Stimulated activated CD4-positive, alpha-beta T cell treated with anti-CD3 and anti-CD28 coated beads, Interleukin-1b, Interleukin-23, amount 100 ng/mL, for 48 hours (primary cell): ENCODE measurements at regions not wholly inside any gene's neighbourhood (a gene's known extent, or its start where the extent isn't known, plus 50 kb on each side); places are given as distances from the start of the nearest gene placed in this dataset.

ENCODE experiments used
- DNase-seq: peaks from one replicate; pipeline ENCODE4 v3.0.0-alpha.2; 2020

DNA sequence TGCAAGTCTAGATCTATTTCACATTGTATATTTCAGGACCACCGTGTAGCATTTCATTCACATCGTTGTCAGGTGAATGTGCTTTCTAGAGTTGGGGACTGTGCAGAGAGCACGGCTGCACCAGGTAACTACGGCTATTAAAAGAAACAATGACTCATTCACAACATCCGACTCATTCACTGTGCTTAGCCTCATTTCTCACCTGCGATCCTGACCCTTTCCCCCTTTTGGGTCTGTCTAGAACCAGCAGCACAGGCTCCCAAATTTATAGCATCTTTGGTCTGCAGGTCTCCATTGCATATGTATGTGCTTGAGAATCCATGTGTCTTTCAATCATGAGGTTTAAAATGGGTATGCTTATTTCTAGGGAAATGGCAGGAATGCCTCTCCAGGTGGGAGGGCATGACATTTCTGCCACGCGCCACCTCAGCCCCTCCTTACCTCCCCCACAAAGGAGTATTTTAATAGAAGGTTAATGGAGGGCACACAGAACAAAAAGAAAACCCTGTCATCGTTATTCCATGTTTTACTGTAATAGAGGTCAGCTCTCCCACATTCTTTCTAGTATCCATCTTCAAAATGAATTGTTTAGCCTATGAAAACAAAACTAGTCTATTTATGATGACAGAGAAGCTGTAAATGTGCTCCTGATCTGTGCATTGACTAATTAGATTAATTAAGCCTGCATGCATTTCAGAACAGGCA, 246.7 kb upstream of the EPHA4 start:
- DNase-seq = no peak

- no peak for DNase-seq
Observed at GRCh38 chr2:221817878-221818277, 245.8 kb upstream of the EPHA4 start.

- DNase-seq = no peak
Observed at GRCh38 chr2:221817052-221817451, 244.9 kb upstream of the EPHA4 start.

GRCh38 chr2:221816566-221816965, 244.5 kb upstream of the EPHA4 start:
- no peak for DNase-seq

DNA sequence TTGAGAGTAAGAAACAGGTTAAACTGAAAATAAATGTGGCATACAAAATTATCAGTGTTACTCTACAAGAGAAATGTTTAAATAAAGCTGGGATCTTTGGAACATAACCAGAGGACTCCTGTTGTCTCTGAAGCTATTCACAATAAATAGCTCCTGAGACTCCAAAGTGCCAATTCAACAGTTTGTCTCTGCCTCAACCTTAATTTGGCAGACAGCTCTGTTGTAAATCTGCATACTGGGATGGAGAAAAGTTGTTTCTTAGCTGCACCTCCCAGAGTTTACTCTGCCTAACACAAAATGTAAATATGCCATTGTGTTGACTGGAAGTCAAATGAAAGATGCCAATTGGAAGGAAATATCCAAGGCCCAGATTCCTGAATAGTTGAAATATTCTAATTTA, 238.5 kb upstream of the EPHA4 start:
- DNase-seq = no peak

- DNase-seq = no peak
Observed at GRCh38 chr2:221810245-221810644, 238.1 kb upstream of the EPHA4 start.

GRCh38 chr2:221808488-221808887, 236.4 kb upstream of the EPHA4 start:
- no peak for DNase-seq

- no peak for DNase-seq
Observed at GRCh38 chr2:221807706-221808105, 235.6 kb upstream of the EPHA4 start.

GRCh38 chr2:221802089-221802488, 230.0 kb upstream of the EPHA4 start:
- DNase-seq = no peak

DNA sequence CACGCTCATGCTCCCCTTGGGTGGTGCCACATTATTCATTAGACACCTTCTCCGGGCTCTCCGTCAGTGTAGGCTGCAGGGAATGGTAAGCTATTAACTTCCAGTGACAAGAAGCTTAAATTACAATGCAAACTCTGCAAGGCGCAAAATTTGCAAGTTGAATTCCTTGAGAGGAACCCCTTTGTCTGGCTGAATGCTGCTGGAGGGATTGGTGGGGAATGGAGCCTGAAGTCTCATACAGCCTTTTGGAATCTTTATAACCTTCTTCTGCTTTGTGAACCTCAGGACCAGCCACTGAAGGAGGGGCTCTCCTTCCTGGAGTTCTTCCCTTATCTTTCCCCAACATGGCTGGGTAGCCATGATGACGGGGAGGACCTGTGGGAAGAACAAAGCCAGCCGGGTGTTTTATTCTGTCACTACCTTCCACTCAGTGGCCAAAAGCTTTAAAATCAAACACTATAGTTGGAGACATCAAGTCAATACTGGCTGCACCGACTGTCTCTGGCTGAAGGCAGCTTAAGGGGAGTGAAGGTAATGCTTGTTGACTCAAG, 220.9 kb upstream of the EPHA4 start:
- no peak for DNase-seq

DNA sequence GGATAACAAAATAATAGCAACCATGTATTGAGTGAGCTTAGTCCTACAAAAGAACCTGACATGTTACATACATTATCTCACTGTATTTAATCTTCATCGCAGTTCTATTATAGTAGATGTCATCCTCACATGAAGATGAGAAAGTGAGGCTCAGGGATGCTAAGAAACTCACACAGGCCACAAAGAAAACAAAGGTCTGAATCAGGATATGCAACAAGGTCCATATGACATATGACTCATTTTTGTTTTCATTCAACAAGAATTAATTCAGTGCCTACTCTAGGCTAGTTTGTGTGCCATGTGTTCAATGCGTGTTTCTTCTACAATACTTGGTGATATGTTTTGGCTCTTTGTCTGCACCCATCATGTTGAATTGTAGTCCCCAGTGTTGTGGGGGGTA, 219.7 kb upstream of the EPHA4 start:
- DNase-seq = no peak

DNA sequence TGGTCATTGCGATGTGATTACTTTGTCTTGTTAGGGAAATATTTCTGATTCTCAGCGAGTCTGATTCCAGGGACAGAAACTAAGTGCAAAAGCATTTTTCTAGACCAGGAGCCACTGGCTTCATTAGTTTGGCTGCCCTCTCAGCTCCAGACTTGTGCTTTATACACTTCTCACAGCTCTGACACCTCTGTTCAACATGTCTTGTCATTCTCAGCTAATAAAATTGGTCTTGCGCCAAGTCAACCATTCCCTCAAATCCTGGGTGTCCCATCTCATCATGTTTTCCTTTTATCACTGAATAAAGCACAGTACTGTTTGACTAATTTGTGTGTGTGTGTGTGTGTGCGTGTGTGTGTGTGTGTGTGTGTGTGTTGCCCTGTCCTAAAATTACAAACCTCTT, 215.5 kb upstream of the EPHA4 start:
- DNase-seq = no peak

DNA sequence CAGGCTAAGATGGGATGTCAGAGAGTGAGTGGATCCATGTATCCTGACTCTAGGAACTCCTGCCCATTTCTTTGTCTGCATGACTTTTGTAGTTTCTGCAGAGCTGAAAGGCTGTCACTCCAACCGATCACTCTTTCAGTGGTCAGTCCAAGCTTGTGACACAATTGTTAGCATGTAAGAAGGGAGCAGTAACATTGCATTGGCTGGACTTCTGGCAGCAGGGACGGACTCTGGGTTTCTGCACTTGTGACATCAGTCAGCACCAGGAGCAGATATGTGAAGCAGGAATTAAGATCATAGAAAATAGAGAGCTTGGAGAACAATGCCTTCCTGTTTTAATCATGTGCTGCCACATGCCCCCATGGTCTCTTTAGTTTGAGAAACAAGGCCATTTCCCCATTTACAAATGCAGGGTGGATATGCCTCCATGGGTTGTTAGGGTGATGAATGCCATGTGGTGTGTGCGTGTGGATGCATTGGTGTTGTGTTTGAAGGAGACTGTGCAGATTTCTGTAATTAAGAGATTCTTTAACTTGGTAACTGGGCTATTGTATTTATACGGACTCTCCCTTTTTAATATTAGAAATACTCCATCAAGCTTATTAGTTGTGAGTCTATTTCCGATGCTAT, 214.3 kb upstream of the EPHA4 start:
- DNase-seq = no peak

- DNase-seq = no peak
Observed at GRCh38 chr2:221780281-221780688, 208.2 kb upstream of the EPHA4 start.

DNA sequence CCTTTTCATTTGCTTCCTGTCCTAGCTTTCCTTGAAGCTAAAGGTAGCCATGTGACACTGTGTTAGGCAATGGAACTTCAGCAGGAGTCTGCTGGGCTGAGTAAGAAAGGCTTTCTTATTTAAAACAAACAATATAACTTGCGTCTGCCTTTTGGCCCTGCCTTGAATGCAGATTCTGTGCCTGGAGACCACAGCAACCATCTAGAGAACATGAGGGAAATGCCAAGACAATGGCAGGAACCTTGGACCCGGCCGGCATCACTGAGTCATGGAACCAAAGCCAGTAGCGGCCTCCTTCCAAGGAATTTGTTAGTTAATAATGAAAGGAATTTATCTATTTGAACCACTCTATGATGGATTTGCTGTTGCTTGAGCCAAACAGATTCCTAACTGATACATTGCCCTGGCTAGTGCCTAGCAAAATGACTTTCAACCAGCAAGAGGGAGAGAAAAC, 207.5 kb upstream of the EPHA4 start:
- DNase-seq = no peak

GRCh38 chr2:221778025-221778424, 205.9 kb upstream of the EPHA4 start:
- DNase-seq = no peak

GRCh38 chr2:221777119-221777518, 205.0 kb upstream of the EPHA4 start:
- no peak for DNase-seq

GRCh38 chr2:221775096-221775495, 203.0 kb upstream of the EPHA4 start:
- no peak for DNase-seq

GRCh38 chr2:221774136-221774535, 202.0 kb upstream of the EPHA4 start:
- no peak for DNase-seq

DNA sequence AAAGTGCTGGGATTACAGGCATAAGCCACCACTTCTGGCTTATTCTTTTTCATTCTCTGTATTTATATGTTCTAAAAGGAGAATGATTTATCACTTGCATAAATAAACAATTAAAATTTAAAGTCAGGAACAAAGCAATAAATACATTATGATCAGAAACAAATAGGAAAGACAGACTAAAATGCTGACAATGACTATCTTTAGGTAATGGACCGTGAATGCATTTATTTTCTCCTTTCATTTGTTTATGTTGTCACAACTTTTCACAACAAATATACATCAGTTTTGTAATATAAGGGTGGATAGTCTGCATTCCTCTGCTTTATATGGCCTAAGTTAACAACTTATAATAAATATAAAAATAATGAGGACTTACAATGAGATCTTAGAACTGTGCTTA, 199.2 kb upstream of the EPHA4 start:
- DNase-seq = no peak

DNA sequence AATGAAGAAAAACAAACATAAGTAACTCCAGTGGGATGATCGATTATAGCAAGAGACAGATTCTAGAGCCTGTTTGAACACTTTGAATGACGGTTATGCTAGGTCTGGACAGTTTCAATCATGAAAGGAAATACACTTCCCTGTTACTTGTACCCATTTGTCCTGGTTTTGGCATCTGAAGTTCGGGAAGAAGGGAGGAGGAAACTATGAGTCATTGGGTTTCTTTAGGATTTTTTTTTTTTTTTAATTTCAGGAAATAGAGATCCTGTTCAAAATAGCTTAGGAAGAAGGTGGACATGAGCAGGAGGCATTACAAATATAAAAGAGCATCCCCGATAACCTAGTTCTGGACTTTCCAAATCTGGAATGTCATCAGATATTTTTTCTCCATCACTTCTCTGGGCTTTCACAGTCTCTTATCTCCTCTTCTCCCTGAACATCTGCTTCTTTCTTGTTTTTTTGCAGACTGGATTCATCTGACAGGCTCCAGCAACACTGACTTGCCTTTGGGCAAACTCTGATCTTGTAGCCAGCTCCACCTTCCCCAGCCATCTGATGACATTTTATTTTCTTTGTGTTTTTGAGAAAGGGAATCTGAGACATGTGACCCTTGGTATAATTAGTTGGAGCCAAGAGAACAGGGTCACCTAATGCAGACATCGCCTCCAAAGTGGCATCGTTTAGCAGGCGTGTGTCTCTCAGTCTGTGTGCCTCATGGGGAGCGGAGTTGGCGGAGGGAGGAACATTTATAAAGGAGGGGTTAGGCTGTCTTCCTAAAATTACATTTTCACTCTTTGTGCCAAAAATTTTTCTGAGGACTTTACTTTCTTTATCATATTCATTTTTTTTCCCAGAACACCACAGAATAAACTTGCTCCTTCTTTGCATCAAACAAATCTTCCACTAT, 195.3 kb upstream of the EPHA4 start:
- no peak for DNase-seq

DNA sequence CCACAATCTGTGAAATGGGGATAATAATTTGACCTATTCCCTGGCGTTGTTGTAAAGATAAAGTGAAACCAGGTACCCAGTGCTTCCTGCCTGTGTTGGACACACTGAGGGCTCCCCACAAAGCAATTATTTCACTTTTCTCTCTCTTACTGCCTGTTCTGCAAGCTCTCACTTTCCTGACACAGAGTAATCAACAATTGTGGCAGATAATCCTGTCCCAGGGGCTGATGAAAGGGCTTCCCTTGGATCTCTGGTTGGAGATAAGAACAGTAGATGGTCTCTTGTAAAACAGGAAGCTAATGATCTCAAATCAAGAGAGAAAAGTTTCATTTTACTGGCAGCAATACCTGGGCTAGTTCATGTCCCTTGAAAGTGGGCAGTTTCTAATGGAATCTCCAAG, 190.4 kb upstream of the EPHA4 start:
- no peak for DNase-seq

DNA sequence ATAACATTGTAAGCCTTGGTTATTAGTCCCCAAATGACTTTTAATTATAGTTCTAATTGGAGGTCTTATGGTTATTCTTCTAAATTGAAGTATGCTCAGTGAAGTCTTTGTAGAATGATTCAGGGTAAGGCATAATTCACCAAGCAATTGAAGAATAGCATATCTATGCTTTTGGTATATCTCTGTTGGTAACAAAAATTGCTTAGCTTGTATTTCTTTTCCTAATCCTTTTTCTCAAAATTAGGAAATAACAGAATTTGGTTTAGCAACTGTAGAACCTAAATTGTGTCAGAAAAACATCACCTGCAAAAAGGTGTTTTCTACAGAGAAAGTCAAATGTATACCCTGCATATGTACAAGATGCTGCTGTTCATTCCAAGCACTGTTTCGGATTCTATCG, 189.2 kb upstream of the EPHA4 start:
- DNase-seq = no peak

DNA sequence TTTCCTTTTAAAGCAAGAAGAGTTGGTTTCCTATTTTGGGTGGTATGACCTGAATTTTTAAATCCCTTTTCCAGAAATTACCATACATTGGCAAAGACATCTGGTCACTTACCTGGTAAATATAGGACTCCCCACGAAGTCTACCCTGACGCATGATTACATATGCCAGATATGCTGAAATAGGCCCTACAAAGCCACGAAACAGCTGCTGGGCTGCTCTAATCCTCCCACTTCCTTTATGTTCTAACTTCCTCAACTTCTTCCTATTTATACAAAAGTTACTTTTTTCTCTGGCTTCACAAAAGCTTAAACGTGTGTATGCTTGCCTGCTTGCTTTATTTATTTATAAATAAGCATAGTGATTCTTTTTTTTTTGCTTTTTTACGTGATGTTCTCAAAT, 186.0 kb upstream of the EPHA4 start:
- no peak for DNase-seq
